ENCODE measurements at regions not wholly inside any gene's neighbourhood (a gene's known extent, or its start where the extent isn't known, plus 50 kb on each side); places are given as distances from the start of the nearest gene placed in this dataset.
A peak's percentile ranks its signal among the peaks of the same experiment; 100 is the strongest.
"Not testable (repeated sequence)": the region's sequence is repeated elsewhere in the genome, so short reads cannot be mapped to it uniquely, and the experiment has no call there.

- no peak for DNase-seq (ENCODE audit: low read depth)
Measured at GRCh38 chr1:87426463-87427249, 98.0 kb downstream of the LMO4 start.

GRCh38 chr1:87428367-87428766, 99.7 kb downstream of the LMO4 start:
- no peak for TF ChIP-seq CTCF (IDR thresholded peaks at IDR 0.05; ENCODE audit: insufficient read depth, low read depth, low read length)
- no peak overlapping the region for H3K4me3 ChIP-seq (ENCODE audit: low read depth, low read length)
- DNase-seq (ENCODE audit: low read depth) = no peak

More at GRCh38 chr1:87426463-87427249, 98.0 kb downstream of the LMO4 start:
- no peak for TF ChIP-seq CTCF (IDR thresholded peaks at IDR 0.05; ENCODE audit: insufficient read depth, low read depth, low read length)
- H3K4me3 ChIP-seq (ENCODE audit: low read depth, low read length) = no peak overlapping the region

GRCh38 chr1:87428883-87429282, 100.2 kb downstream of the LMO4 start:
- no peak for TF ChIP-seq CTCF (IDR thresholded peaks at IDR 0.05; ENCODE audit: insufficient read depth, low read depth, low read length)
- DNase-seq (ENCODE audit: low read depth) = no peak
- no peak overlapping the region for H3K4me3 ChIP-seq (ENCODE audit: low read depth, low read length)

- TF ChIP-seq CTCF (IDR thresholded peaks at IDR 0.05; ENCODE audit: insufficient read depth, low read depth, low read length) = no peak
- DNase-seq (ENCODE audit: low read depth) = no peak
- no peak overlapping the region for H3K4me3 ChIP-seq (ENCODE audit: low read depth, low read length)
Measured at GRCh38 chr1:87432685-87433084, 104.0 kb downstream of the LMO4 start.

- H3K4me3 ChIP-seq (ENCODE audit: low read depth, low read length); DNase-seq (ENCODE audit: low read depth): not testable (repeated sequence)
Measured at GRCh38 chr1:87433101-87433500, 104.4 kb downstream of the LMO4 start.

GRCh38 chr1:87435484-87435883, 106.8 kb downstream of the LMO4 start:
- no peak for TF ChIP-seq CTCF (IDR thresholded peaks at IDR 0.05; ENCODE audit: insufficient read depth, low read depth, low read length)
- no peak overlapping the region for H3K4me3 ChIP-seq (ENCODE audit: low read depth, low read length)
- peak; percentile 85 for DNase-seq (ENCODE audit: low read depth)

- not testable (repeated sequence) for H3K4me3 ChIP-seq (ENCODE audit: low read depth, low read length)
- peak; percentile 65 for DNase-seq (ENCODE audit: low read depth)
Measured at GRCh38 chr1:87436115-87436514, 107.4 kb downstream of the LMO4 start.

- H3K4me3 ChIP-seq (ENCODE audit: low read depth, low read length) = no peak overlapping the region
- DNase-seq (ENCODE audit: low read depth) = peak; percentile 22
- no peak for TF ChIP-seq CTCF (IDR thresholded peaks at IDR 0.05; ENCODE audit: insufficient read depth, low read depth, low read length)
Measured at GRCh38 chr1:87436534-87436933, 107.9 kb downstream of the LMO4 start.
